NCI-H510A treated with DMSO at 0.1 percent for 48 hours (cell line): ENCODE measurements at regions not wholly inside any gene's neighbourhood (a gene's known extent, or its start where the extent isn't known, plus 50 kb on each side); places are given as distances from the start of the nearest gene placed in this dataset.
A peak's percentile ranks its signal among the peaks of the same experiment; 100 is the strongest.
"Not testable (repeated sequence)": the region's sequence is repeated elsewhere in the genome, so short reads cannot be mapped to it uniquely, and the experiment has no call there.

ENCODE experiments used
- DNase-seq: peaks from one replicate; lab custom pipeline; 2025; lab: John Stamatoyannopoulos, UW

DNA sequence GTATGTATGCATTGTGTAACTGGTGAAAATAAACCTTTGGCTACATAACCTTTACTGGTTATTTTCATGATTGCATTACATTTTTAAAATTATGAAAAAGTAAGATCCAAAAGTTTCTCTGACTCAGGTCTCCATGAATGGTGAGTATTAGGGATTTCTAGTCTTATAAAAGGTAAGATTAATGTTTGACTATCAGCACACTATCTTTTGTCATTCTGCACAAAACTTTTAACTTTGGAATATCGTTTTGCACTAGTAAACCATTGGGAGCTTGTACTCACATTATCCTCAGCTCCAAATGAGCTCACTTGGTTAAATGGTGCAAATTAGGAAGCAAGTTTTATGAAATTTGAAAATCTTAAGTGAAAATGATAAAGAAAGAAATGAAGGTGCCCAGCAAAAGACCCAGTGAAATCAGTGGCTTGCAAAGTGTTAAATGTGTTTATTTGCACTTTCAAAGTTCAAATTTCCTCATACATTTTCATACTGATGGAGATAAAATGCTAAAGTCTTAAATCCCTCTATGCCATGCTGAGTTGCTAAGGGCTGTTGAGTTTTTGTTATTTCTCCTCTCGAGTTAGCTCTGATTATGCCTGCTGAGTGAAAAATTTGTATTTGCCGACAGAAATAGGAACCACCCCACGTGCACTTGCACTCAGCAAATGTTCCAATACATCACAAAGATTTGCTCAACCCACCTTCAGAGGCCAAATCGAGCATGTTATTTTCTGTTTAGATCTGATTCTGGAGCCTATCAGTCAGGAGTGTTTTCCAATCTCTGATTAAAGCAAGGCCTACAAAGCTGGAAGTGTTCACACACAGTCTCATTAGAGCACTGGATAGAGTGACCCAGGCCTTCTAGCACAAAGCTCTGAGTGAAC is 885.7 kb downstream of the NR2F1-AS1 start:
- DNase-seq: no peak

DNA sequence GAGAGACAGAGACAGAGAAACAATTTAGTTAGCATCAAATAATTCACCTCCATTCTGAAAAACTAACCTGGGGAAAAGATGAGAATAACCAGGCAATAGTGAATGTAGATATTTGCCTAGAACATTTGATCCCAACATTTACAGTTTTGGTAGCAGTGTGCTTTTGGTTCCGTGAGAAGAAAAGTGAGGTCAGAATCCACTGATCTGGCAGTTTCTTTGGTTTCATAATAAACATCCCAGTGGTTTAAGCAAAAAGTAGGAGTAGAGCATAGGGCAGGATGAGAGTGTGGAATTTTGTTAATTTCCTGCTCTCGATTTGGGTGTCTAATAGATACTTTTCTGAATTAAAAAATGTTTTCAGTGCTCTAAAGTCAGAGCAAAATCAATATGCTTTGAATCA is 887.0 kb downstream of the NR2F1-AS1 start:
- DNase-seq: no peak

DNA sequence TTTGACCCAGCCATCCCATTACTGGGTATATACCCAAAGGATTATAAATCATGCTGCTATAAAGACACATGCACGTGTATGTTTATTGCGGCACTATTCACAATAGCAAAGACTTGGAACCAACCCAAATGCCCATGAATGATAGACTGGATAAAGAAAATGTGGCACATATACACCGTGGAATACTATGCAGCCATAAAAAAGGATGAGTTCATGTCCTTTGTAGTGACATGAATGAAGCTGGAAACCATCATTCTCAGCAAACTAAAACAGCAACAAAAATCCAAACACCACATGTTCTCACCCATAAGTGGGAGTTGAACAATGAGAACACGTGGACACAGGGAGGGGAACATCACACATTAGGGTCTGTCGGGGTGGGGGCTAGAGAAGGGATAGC is 889.1 kb downstream of the NR2F1-AS1 start:
- not testable (repeated sequence) for DNase-seq

DNA sequence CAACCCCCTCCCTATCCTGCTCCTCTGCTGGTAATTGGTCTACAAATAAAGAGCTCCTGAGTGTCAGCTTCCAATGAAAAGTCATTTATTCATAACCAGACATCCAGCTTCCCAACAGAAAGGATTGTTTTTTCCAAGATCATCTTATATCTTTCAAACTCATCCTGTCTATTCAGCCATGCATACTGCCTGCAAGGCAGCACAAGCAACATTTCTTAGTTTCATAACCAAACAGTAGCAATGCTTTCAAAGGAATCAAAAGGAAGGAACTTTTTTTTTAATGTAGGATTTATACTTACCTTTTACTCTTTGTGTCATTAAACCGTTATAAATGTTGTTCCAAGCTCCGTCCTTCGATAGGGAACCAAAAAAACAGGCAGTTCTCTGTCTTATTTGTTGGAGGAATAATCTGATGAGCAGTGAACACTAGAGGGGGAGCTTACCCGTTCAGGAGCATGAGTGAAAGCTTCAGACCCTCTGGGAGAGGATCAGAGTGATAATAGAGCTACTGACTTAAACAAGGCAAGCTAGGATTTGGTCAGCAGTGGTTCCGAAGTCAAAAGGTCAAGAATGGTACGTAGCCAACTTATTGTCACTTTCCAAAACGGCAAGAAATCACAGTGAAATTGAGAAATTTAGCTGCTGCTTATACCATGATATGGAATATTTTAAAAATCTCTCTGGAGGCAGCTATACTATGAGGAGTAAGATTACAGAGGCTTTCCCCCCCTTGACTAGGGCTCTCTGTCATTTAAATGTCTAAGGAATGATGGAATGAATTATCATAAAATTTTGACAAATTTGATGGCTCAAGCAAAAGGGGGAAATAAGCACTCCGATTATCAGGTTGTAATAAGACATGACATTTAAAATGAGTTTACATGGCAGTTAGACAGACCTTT is 892.9 kb downstream of the NR2F1-AS1 start:
- DNase-seq: no peak

DNA sequence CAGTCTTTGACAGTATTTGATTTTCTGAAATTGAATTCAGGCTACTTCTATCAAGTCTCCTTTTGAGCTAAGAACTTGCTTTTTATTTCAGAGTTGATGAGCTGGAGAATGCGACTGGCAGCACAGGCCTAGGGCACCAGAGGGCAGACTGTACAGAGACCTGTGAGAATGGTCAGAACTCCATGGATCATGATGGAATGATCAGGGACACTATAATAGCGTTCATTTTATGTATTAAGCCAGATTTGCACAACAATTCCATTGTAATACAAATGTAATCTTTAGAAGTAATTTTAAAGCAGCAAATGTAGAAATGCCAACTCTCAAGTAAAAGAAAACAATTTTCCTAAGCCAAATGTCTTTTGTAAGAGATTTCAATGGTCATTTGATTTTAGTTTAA is 902.4 kb downstream of the NR2F1-AS1 start:
- no peak for DNase-seq

DNA sequence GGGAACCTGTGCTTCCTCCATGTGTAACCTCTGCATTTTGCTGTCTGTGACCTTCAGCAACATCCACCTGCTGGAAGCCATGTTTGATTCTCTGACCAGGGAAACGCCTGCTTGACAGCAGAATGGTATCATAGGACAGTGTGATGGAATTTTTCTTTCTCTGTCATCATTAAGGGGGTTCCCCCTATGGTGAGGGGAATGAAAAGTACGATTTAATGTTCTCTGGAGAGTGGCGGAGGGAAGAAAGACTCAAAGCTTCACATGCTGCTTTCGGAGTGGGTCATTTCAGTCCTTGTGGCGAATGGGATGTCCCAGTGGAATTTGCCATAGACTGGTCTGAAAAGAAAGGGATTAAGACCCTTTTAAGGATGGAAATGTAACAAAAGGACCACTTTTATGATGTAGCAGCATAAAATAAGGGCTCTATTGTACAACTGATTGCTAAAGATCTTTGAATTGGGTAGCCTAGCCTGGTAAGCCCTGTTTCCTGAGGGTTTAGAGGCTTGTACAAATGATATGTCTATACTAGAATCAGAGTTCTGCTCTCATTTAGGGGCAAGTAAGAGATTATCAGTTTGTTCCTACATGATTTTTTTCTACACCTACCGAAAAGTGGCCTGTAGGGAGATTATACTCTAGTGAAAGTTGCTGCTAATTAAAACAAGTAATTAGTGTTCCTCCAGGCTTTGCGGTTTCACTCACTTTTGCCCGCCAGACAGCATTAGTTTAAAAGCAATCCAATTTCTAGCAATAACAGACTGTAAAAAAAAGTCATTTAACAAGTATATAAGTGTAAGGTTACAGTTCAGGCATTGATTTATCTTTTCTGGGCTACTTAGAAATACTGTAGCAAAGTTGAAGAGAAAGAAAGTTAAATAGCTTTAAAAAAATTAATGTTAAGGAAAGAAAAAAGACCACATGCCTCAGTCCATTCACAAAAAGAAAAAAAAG is 904.5 kb downstream of the NR2F1-AS1 start:
- DNase-seq: no peak

DNA sequence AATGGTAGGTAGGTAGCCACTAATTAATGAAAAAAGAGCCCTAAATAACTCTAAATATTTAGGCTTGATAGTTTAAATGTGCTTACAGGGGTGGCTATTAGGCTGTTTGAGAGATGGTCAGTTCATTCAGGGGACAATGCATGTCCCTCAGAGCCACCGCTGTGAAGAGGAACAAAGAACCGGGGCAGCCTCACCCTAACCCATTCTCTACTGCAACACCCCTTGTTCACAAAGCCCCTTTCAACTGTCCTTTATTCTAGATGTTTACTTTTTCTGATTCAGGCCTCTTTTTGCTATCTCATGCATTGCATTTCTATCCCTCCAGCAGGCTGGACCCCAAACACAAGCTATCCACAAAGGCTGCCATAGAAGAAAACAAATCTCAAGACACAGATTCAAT is 906.7 kb downstream of the NR2F1-AS1 start:
- no peak for DNase-seq

DNA sequence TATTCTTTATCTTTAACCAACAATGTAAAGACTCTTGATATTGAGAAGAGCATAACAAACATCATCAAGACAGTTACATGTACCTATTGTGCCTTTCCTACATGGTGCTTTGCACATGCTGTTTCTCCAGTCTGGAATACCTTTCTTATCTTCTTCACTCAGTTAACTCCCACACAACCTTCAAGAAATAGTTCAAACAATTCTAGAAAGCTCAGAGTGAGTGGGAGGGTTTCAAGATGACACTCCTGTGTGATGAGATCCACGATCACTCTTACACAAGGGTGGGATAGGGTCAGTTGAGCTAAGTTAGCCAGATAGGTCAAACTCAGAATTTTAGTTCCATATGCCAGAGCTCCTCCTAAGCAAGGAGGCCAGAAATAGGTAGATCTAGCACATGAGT is 915.5 kb downstream of the NR2F1-AS1 start:
- DNase-seq: no peak

DNA sequence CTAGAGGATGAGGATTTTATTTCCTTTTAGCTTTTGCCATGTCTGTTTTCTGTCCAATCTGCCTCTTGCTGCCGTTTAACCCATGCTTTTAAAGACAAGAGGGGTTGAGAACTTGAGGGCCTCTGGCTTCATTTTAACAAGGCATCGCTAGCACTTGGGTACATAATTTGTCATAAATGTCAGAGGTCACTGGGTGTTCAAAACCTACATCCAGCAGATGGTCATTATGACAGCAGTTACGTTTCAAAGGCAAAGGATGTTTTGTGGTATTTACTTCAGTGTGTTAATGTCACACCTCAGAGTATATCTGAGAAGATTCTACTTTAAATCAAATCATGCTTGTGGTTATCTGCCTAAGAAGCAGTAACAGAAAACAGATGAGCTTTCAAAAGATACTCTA is 918.3 kb downstream of the NR2F1-AS1 start:
- no peak for DNase-seq

DNA sequence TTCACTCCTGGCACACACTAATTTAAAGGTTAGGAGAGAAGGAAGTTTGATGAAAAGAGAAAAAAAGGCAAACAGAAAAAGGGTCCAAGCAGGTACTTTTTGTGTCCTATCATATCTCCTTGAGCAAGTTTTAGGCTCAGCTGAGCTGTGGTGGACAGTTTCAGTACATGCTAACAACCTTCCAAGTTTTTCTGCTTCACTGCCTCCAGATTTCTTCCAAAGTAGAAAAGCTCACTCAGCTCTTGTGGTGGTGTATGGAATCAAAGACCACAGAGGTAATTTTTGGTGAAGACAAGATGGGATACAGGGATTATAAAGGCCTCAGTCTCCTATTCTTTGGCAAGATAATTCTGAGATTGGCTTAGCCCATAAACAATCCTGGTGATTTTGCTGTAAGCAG is 921.8 kb downstream of the NR2F1-AS1 start:
- no peak for DNase-seq

DNA sequence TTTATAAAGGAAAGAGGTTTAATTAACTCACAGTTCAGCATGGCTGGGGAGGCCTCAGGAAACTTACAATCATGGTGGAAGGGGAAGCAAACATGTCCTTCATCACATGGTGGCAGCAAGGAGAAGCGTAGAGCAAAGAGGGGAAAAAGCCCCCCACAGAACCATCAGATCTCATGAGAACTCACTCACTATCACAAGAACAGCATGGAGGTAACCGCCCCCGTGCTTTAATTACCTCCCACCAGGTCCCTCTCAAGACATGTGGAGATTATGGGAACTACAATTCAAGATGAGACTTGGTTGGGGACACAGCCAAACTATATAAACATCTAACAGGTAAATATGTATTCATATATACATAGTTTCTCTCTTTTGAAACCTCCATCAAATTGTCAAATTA is 926.4 kb downstream of the NR2F1-AS1 start:
- not testable (repeated sequence) for DNase-seq

DNA sequence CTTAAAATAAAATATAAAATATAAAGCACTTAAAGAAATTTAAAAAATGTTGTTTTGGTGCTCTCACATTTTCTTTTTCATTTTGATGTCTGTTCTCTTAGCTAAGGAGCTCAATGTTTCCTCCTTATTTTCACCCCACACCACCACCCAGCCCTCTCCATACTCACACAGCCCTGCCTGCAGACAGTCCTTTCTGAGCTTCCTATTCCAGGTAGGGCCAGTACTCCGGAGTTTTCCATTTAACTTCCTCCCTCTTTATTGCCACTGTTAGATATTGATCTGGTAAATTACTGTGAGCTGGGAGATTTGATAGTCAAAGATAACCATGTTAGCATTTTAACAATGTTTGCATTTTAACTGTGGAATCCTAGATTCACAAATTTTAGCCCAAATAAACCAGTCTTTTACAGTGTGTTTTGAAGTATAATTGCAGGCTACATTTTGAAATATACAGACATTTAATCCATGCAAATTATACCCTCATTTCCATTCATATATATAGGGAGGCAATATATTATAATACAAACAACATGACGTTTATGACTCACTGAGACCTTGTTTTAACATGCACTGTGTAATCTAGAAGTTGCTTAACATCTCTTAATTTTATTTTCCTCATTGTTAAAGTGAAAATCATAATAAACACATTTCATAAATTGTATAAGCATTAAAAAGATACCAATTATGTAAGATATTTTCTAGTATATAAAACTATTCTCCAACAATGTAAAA is 927.1 kb downstream of the NR2F1-AS1 start:
- no peak for DNase-seq

DNA sequence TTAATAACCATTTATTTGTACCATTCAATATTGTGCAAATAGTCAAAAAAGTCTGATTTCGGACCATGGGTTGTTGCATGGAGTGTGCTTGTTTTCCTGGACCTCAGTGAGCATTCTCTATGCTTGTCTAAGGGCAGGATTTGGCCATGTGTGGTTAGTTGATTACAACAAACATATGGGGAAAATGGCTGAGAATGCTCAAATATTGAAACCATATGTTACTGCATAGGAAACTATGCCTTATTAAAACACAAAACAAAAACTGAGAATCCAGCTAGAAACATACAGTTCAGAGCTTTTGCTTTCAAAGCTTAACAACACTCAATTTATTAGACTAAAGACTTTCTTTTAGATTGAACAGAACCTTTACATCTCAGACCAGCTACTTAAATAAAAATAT is 928.3 kb downstream of the NR2F1-AS1 start:
- no peak for DNase-seq

DNA sequence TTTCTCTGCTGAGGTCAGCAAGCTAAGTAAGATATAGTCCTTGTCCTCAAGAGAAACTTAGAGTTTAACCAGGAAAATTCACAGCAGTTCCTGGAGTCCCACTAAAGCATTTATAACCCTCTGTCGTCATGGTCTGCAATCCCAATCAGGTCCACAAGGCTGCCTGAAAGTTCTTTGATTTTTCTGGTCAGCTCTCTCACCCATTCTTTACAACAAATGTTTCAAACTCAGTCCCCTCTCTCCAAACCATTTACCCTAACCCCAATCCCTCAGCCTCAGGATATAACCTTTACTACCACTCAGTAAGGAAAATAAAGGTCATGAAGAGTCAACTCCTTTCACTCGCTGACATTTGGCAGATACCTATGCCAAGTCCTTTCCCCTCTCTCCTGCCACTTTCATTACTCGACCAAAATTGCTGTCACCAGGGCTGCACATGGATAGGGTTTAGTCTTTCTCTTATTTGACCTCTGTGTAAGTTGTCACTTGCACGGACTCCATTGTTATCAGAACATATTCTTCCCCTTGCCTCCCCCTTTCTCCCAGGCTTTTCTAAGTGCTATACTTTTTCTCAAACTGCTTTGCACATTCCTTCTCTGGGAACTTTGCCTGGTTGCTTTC is 936.6 kb downstream of the NR2F1-AS1 start:
- DNase-seq: no peak

DNA sequence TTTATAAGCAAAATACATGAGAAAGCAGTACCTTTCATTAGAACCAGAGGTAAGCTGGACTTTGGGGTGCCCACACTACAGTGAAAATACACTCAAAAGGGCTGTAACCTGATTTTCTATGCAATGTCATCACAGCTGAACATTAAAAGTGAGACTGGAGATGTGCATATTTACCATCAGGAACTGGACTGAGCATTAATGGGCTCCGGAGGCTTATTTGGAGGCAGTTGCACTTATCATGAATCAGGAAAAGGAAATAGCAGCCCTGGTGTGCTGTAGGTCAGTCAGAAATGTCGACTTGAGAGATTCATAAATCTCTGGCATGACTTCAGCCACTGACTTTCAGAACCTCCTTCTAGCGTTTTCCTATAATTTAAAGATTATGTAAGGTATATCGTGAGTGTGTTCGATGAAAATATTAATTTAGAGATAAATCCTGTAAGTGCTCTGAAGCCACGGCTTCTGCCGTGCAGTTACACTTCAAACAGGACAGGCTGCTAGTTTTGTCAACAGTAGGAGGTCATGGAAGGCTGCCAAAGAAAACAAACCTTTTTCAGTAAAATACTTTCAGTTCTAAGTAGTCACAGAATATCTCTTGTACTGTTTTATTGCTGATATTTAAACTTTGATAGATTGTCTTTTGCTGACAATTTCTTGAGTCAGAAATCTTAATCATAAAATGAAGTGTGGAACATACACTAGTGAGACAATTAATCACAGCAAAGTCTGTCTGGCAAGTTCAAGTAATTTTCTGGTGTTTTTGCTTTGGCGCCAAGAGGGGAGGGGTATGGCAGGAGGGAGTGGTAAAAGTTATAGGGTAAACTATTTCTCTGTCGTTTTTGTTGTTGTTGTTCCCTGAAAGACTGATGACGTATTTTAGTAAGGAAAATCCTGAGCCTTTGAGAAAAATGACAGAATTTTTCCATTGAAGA is 939.7 kb downstream of the NR2F1-AS1 start:
- DNase-seq: peak; percentile 60

DNA sequence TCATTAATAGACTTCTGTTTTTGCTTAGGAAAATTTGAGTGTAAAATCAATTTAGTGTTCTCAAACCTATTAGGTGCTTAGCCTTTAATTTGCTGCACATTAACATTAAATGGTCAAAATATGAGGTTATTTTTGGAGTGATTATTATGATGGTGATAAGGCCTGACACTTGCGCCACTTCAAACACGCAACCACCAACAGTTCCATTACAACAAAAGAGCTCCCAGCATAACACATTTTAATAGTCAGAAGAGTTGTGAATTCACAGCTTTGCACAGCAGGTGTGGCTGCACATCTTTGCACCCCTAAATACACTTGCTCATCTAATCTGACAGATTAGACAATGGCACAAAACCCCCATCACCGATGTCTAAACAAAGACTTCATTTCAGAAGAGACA is 940.7 kb downstream of the NR2F1-AS1 start:
- DNase-seq: no peak

DNA sequence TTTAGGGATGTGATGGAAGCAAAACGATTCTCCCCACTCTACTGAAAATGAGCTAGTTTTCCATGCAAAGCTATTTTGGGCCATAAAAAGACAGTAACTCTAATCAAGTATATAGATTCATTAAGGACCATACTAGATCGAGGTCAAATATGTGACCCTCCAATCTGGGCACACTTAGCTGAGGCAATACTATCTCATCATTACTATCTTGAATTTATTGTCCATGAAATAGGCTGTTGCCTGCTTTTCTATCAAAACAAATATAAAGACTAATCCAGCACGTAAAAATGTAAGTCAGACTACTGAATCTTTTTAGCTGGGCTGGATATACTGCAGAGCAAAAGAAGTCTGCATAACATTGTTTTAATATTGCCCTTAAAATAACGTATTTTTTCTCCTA is 943.1 kb downstream of the NR2F1-AS1 start:
- no peak for DNase-seq

DNA sequence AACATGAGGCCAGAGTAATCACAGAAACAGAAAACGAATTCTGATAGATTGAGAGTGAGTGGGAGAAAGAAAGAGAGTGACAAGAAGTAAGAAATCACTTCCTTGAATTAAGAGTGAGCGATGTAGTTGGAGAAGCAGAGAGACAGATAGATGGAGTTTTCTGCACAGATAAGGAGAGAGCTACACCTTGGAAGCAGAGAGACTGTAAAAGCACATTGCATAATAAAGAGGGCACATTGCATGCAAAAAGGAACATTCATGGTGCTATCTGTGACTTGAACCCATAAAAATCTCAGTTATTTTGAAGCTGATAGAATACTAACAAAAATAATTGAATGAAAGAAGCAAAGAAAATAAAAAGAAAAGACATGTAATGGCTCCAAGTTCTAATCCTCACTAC is 943.8 kb downstream of the NR2F1-AS1 start:
- DNase-seq: no peak

DNA sequence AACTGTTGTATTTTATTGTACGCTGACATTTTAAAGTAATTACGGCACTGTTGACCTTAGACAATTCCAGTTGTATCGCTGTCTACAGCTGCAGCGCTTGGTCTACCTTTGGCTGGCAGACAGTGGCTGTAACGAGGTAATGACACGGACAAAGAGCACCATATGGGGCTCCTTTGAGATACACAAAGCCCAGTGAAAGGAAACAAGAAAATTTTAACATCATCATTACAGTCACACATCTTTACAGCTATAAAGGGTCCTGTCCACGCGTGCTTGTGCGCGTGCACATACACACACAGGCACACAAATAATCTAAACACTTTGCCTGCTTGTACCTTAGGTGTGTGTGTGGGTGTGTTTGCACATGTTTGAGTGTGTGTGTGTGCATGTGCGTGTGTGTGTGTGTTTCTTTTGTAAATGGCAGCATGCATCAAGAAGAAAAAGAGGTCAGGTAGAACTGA is 946.0 kb downstream of the NR2F1-AS1 start:
- peak; percentile 18 for DNase-seq
